Islet of Langerhans (tissue), 1 donor: ENCODE measurements at regions not wholly inside any gene's neighbourhood (a gene's known extent, or its start where the extent isn't known, plus 50 kb on each side); places are given as distances from the start of the nearest gene placed in this dataset.

Source experiments
- FAIRE-seq: peaks from one replicate; lab custom pipeline; 2011; peaks lifted over from hg19 to GRCh38; lab: Jason Lieb, UNC

- no peak for FAIRE-seq
These were observed 67.5 kb downstream of the TMX1 start for GRCh38 chr14:51307551-51307950.

GRCh38 chr14:51308866-51309265 lies 68.8 kb downstream of the TMX1 start:
- FAIRE-seq: no peak

GRCh38 chr14:51310505-51310944 lies 70.5 kb downstream of the TMX1 start:
- no peak for FAIRE-seq

GRCh38 chr14:51314321-51315015 lies 74.4 kb downstream of the TMX1 start:
- no peak for FAIRE-seq

GRCh38 chr14:51317373-51317772 lies 77.3 kb downstream of the TMX1 start:
- peak; percentile 9 for FAIRE-seq

GRCh38 chr14:51318813-51319597 lies 79.0 kb downstream of the TMX1 start:
- FAIRE-seq: no peak

- no peak for FAIRE-seq
These were observed 81.0 kb downstream of the TMX1 start for GRCh38 chr14:51321036-51321435.

GRCh38 chr14:51323492-51323891 lies 83.4 kb downstream of the TMX1 start:
- FAIRE-seq: no peak

GRCh38 chr14:51327376-51327775 lies 87.3 kb downstream of the TMX1 start:
- no peak for FAIRE-seq

- no peak for FAIRE-seq
These were observed 88.2 kb downstream of the TMX1 start for GRCh38 chr14:51328064-51328771.

GRCh38 chr14:51328772-51329353 lies 88.8 kb downstream of the TMX1 start:
- FAIRE-seq: no peak

GRCh38 chr14:51331486-51332367 lies 91.7 kb downstream of the TMX1 start:
- FAIRE-seq: no peak

GRCh38 chr14:51333299-51333698 lies 93.3 kb downstream of the TMX1 start:
- no peak for FAIRE-seq

- no peak for FAIRE-seq
These were observed 94.0 kb downstream of the TMX1 start for GRCh38 chr14:51333901-51334521.

GRCh38 chr14:51334566-51334965 lies 94.5 kb downstream of the TMX1 start:
- no peak for FAIRE-seq

- FAIRE-seq: no peak
These were observed 95.5 kb downstream of the TMX1 start for GRCh38 chr14:51335531-51335930.

GRCh38 chr14:51335961-51336723 lies 96.1 kb downstream of the TMX1 start:
- no peak for FAIRE-seq

GRCh38 chr14:51336734-51337133 lies 96.7 kb downstream of the TMX1 start:
- no peak for FAIRE-seq

GRCh38 chr14:51337520-51337919 lies 97.5 kb downstream of the TMX1 start:
- no peak for FAIRE-seq

- no peak for FAIRE-seq
These were observed 101.3 kb downstream of the TMX1 start for GRCh38 chr14:51341338-51341737.
